HL-60 (cell line): ENCODE measurements at regions not wholly inside any gene's neighbourhood (a gene's known extent, or its start where the extent isn't known, plus 50 kb on each side); places are given as distances from the start of the nearest gene placed in this dataset.

ENCODE experiments used
- DNase-seq, 2 experiments: peaks; one replicate each; pipeline ENCODE4 v3.0.0-alpha.2; 2010 to 2020; ENCODE audit warnings: low read depth in 1 of 2, low spot score in 1 of 2
- H3K27ac ChIP-seq: fragments of 250-450 bp; sonication (Bioruptor Pico); replicated peaks from 2 replicates; pipeline ENCODE4 v1.5.1; 2020; ENCODE audit warnings: mild to moderate bottlenecking, moderate library complexity
- H3K27me3 ChIP-seq: fragments of 250-450 bp; sonication (Bioruptor Pico); 2 replicates; pipeline ENCODE4 v1.5.1; 2021; ENCODE audit warnings: mild to moderate bottlenecking, moderate library complexity; ENCODE audit not compliant: insufficient read depth, poor library complexity, severe bottlenecking
- H3K4me3 ChIP-seq: replicated peaks from 2 replicates; pipeline ENCODE4 v1.5.1; 2011; ENCODE audit warnings: mild to moderate bottlenecking, control low read depth, low read length; ENCODE audit not compliant: insufficient read depth
- CTCF ChIP-seq: IDR thresholded peaks from one replicate; pipeline ENCODE4 v1.5.1; 2011; ENCODE audit warnings: low read length, control low read depth, inconsistent platforms; ENCODE audit not compliant: insufficient read depth
- GABPA ChIP-seq: IDR thresholded peaks from 2 replicates; pipeline ENCODE4 v1.6.1; 2012; ENCODE audit warnings: low read depth
- POLR2AphosphoS5 ChIP-seq: IDR thresholded peaks from 2 replicates; pipeline ENCODE4 v1.6.1; 2012; ENCODE audit warnings: low read depth
- REST ChIP-seq: IDR thresholded peaks from 2 replicates; pipeline ENCODE4 v1.6.1; 2012; ENCODE audit warnings: low read depth; ENCODE audit not compliant: insufficient replicate concordance
- SPI1 ChIP-seq: IDR thresholded peaks from 2 replicates; pipeline ENCODE4 v1.6.1; 2012; ENCODE audit warnings: low read depth, mild to moderate bottlenecking, borderline replicate concordance

GRCh38 chr3:159795681-159796175 lies 192.9 kb upstream of the IL12A start:
- TF ChIP-seq GABPA (no peak), POLR2AphosphoS5 (no peak), SPI1 (no peak), CTCF (no peak), REST (no peak)

GRCh38 chr3:159796226-159796625 lies 192.4 kb upstream of the IL12A start:
- no peak overlapping the region for H3K27ac ChIP-seq
- H3K4me3 ChIP-seq: no peak overlapping the region
- DNase-seq: no peak
- TF ChIP-seq CTCF (no peak), SPI1 (no peak), POLR2AphosphoS5 (no peak), REST (no peak), GABPA (no peak)
- peaks cover 4% of the 10 kb centered on the region for H3K27me3 ChIP-seq

More at GRCh38 chr3:159795681-159796175, 192.9 kb upstream of the IL12A start:
- peaks cover 4% of the 10 kb centered on the region for H3K27me3 ChIP-seq
- no peak overlapping the region for H3K4me3 ChIP-seq
- no peak for DNase-seq
- no peak overlapping the region for H3K27ac ChIP-seq

GRCh38 chr3:159796744-159797143 lies 191.9 kb upstream of the IL12A start:
- no peak for DNase-seq
- Histone ChIP-seq H3K4me3 (no peak overlapping the region), H3K27me3 (peaks cover 4% of the 10 kb centered on the region), H3K27ac (no peak overlapping the region)
- TF ChIP-seq CTCF: no peak
- no peak for TF ChIP-seq REST
- TF ChIP-seq SPI1: no peak
- TF ChIP-seq POLR2AphosphoS5: no peak
- TF ChIP-seq GABPA: no peak
